ENCODE measurements at regions not wholly inside any gene's neighbourhood (a gene's known extent, or its start where the extent isn't known, plus 50 kb on each side); places are given as distances from the start of the nearest gene placed in this dataset.

DNA sequence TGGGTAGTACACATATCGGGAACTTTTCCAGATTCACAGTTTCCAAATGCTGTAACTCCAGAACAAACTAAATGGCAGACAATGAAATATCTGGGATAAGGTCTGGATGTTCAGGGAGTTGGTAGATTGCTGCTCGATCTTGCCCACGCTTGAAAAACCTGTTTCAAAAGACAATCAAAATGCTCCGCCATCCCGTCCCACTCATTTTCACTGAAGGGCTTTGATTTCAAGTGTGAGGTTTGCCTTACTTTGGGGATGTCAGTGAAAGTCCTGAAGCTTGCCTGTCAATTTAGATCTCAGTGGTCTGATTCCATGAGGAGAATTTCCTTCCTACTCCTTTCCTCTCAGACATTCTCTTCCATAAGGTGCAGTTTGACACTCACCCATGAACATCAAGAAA, 236.3 kb upstream of the KCNK2 start:
- H3K4me3 ChIP-seq (ENCODE audit: low read depth, low read length) = no peak overlapping the region
- no peak for DNase-seq (ENCODE audit: low read depth)
- TF ChIP-seq, protein P1, sequence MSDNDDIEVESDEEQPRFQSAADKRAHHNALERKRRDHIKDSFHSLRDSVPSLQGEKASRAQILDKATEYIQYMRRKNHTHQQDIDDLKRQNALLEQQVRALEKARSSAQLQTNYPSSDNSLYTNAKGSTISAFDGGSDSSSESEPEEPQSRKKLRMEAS (IDR thresholded peaks at IDR 0.05; ENCODE audit: low read depth, low read length) = no peak
- TF ChIP-seq POLR2A (IDR thresholded peaks at IDR 0.05; ENCODE audit: extremely low read depth, insufficient read length) (no peak), MYC (IDR thresholded peaks at IDR 0.05; ENCODE audit: low read depth, low read length) (no peak)
- TF ChIP-seq, protein P2, sequence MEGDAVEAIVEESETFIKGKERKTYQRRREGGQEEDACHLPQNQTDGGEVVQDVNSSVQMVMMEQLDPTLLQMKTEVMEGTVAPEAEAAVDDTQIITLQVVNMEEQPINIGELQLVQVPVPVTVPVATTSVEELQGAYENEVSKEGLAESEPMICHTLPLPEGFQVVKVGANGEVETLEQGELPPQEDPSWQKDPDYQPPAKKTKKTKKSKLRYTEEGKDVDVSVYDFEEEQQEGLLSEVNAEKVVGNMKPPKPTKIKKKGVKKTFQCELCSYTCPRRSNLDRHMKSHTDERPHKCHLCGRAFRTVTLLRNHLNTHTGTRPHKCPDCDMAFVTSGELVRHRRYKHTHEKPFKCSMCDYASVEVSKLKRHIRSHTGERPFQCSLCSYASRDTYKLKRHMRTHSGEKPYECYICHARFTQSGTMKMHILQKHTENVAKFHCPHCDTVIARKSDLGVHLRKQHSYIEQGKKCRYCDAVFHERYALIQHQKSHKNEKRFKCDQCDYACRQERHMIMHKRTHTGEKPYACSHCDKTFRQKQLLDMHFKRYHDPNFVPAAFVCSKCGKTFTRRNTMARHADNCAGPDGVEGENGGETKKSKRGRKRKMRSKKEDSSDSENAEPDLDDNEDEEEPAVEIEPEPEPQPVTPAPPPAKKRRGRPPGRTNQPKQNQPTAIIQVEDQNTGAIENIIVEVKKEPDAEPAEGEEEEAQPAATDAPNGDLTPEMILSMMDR (IDR thresholded peaks at IDR 0.05; ENCODE audit: low read depth, low read length) = no peak

DNA sequence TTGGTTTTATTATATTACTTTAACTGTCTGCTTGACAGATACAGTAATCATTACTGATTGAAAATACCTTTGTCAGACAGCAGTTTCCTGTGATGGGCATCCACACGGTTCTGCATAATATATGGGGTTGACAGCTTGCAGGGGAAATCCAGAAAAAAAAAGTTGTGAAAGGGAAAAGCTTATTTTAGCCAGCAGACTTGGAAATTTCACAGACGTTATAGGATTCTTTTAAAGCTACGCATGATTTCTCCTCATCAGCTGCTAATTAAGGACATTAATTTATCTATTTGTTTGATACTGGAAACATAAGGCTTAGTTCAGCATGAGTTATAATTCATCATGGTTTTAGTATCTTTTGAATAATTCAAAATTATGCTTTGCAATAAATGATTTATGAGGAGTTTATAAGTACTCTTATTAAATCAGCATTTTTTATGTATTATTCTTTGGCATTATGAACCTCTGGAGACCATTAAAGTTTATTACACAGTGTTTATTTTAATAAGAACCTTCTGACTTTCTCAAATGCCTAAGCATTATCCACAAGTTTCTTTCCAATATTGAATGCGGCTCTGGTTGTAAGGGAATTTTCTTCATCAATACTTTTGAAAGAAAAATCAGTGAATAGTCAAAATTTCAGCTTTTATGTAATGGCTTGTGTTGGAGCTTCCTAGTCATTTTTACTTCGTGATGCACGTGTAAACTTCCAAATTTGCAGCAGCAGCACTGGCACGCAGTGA, 235.3 kb upstream of the KCNK2 start:
- DNase-seq (ENCODE audit: low read depth) = no peak
- TF ChIP-seq, protein P1 (IDR thresholded peaks at IDR 0.05; ENCODE audit: low read depth, low read length) = no peak
- no peak for TF ChIP-seq MYC (IDR thresholded peaks at IDR 0.05; ENCODE audit: low read depth, low read length)
- TF ChIP-seq, protein P2 (IDR thresholded peaks at IDR 0.05; ENCODE audit: low read depth, low read length) = no peak
- no peak for TF ChIP-seq POLR2A (IDR thresholded peaks at IDR 0.05; ENCODE audit: extremely low read depth, insufficient read length)
- H3K4me3 ChIP-seq (ENCODE audit: low read depth, low read length) = no peak overlapping the region

DNA sequence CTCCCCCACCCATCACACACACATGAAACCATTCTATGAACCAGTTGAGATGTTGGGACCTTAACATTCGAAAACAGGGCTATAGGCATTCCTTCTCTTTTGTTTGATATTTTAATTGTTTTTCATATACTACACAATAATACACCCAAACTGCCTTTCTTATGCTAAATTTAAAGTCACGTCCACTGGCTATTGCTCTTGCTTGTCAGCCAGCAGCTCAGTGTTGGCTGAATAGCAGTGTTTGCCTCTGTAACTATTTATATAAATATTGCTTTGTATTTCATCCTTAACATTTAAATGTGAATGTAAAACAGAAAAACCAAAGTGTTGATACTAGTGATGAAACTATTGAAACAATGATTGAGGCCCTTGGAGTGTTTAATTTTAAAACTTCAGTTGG, 234.4 kb upstream of the KCNK2 start:
- no peak for DNase-seq (ENCODE audit: low read depth)
- H3K4me3 ChIP-seq (ENCODE audit: low read depth, low read length) = no peak overlapping the region
- TF ChIP-seq, protein P1 (IDR thresholded peaks at IDR 0.05; ENCODE audit: low read depth, low read length) = no peak
- TF ChIP-seq POLR2A (IDR thresholded peaks at IDR 0.05; ENCODE audit: extremely low read depth, insufficient read length) (no peak), MYC (IDR thresholded peaks at IDR 0.05; ENCODE audit: low read depth, low read length) (no peak)
- TF ChIP-seq, protein P2 (IDR thresholded peaks at IDR 0.05; ENCODE audit: low read depth, low read length) = no peak

DNA sequence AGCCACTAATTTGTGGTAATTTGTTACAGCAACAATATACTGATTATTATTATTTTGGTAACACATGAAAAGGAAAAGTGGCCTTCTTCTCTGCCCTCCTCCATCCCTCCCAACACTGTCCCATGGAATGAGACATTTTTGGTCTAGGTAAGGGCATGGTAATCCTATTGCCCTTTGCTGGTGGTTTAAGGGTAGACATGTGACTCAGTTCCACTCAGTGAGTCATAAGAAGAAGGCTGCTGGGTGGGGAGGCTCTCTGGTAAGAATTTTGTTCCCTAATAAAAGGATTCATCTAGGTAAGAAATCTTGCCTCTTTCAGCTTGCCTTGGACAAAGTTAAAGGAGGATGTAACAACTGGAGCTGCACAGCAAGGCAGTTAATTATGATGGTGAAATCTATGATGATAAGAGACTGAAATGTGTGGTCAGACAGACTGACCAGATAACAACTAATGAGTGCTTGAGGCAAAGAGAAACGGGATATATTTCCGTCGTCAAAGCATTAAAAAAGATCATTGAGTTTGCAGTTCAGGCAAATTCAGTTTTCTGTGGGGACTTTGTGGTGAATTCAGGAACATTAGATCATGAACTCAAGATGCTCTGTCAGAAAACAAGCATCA, 232.0 kb upstream of the KCNK2 start:
- no peak for DNase-seq (ENCODE audit: low read depth)
- TF ChIP-seq POLR2A (IDR thresholded peaks at IDR 0.05; ENCODE audit: extremely low read depth, insufficient read length) = no peak
- TF ChIP-seq, protein P1 (IDR thresholded peaks at IDR 0.05; ENCODE audit: low read depth, low read length) = no peak
- no peak for TF ChIP-seq MYC (IDR thresholded peaks at IDR 0.05; ENCODE audit: low read depth, low read length)
- TF ChIP-seq, protein P2 (IDR thresholded peaks at IDR 0.05; ENCODE audit: low read depth, low read length) = no peak
- H3K4me3 ChIP-seq (ENCODE audit: low read depth, low read length) = no peak overlapping the region

DNA sequence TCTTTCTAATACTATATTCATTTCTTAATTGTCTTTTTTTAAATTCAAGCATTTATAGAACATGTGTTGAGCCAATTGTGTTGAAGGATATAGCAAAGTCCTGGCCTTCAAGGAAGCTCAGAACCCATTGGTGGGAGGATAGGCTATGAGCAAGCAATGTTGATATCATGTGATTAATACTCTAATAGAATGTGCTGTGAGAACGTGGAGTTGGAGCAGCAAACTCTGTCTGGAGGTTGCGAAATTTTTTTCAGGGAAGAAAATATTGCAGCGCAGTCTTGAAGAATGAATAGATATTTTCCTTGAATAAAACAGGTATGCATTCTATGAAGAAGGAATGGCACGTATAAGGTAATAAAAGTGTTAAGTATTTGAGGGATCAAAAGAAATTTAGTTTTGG, 229.2 kb upstream of the KCNK2 start:
- H3K4me3 ChIP-seq (ENCODE audit: low read depth, low read length) = no peak overlapping the region
- DNase-seq (ENCODE audit: low read depth) = no peak
- TF ChIP-seq, protein P2 (IDR thresholded peaks at IDR 0.05; ENCODE audit: low read depth, low read length) = no peak
- TF ChIP-seq POLR2A (IDR thresholded peaks at IDR 0.05; ENCODE audit: extremely low read depth, insufficient read length) (no peak), MYC (IDR thresholded peaks at IDR 0.05; ENCODE audit: low read depth, low read length) (no peak)
- TF ChIP-seq, protein P1 (IDR thresholded peaks at IDR 0.05; ENCODE audit: low read depth, low read length) = no peak
